ENCODE measurements at regions not wholly inside any gene's neighbourhood (a gene's known extent, or its start where the extent isn't known, plus 50 kb on each side); places are given as distances from the start of the nearest gene placed in this dataset.

- Histone ChIP-seq H3K4me1 (ENCODE audit: insufficient read depth, low read length) (peaks cover 23% of the 10 kb centered on the region), H3K36me3 (ENCODE audit: insufficient read depth, low read length) (no peaks in the 10 kb centered on the region), H2AFZ (ENCODE audit: low read length) (no peak overlapping the region), H4K20me1 (ENCODE audit: insufficient read depth, low read length) (no peaks in the 10 kb centered on the region), H3K79me2 (ENCODE audit: insufficient read depth, low read length) (no peaks in the 10 kb centered on the region), H3K9me3 (ENCODE audit: low read depth, low read length) (no peaks in the 10 kb centered on the region), H3K27ac (ENCODE audit: low read depth, low read length) (no peak overlapping the region), H3K4me3 (ENCODE audit: insufficient read depth, low read length) (no peak overlapping the region), H3K4me2 (ENCODE audit: insufficient read depth, low read length) (no peak overlapping the region), H3K27me3 (ENCODE audit: insufficient read depth, low read length) (no peaks in the 10 kb centered on the region)
- no peak for DNase-seq (ENCODE audit: insufficient read length, low spot score, missing footprints)
- no peak for TF ChIP-seq CTCF (IDR thresholded peaks at IDR 0.05; ENCODE audit: extremely low read depth, low read depth, low read length)
Observed at GRCh38 chr4:128600410-128600809, 209.1 kb upstream of the JADE1 start.

GRCh38 chr4:128597500-128597899, 212.0 kb upstream of the JADE1 start:
- H3K27me3 ChIP-seq (ENCODE audit: insufficient read depth, low read length) = no peaks in the 10 kb centered on the region
- no peak for DNase-seq (ENCODE audit: insufficient read length, low spot score, missing footprints)
- H3K4me2 ChIP-seq (ENCODE audit: insufficient read depth, low read length) = no peak overlapping the region
- H3K9me3 ChIP-seq (ENCODE audit: low read depth, low read length) = peaks cover 2% of the 10 kb centered on the region
- TF ChIP-seq CTCF (IDR thresholded peaks at IDR 0.05; ENCODE audit: extremely low read depth, low read depth, low read length) = no peak
- no peak overlapping the region for H3K27ac ChIP-seq (ENCODE audit: low read depth, low read length)
- H3K4me3 ChIP-seq (ENCODE audit: insufficient read depth, low read length) = no peak overlapping the region
- no peaks in the 10 kb centered on the region for H3K79me2 ChIP-seq (ENCODE audit: insufficient read depth, low read length)
- H3K4me1 ChIP-seq (ENCODE audit: insufficient read depth, low read length) = peaks cover 23% of the 10 kb centered on the region
- no peak overlapping the region for H2AFZ ChIP-seq (ENCODE audit: low read length)
- H4K20me1 ChIP-seq (ENCODE audit: insufficient read depth, low read length) = no peaks in the 10 kb centered on the region
- no peaks in the 10 kb centered on the region for H3K36me3 ChIP-seq (ENCODE audit: insufficient read depth, low read length)

- no peak for DNase-seq (ENCODE audit: insufficient read length, low spot score, missing footprints)
- H4K20me1 ChIP-seq (ENCODE audit: insufficient read depth, low read length) = no peaks in the 10 kb centered on the region
- H3K9me3 ChIP-seq (ENCODE audit: low read depth, low read length) = peaks cover 2% of the 10 kb centered on the region
- H3K27me3 ChIP-seq (ENCODE audit: insufficient read depth, low read length) = no peaks in the 10 kb centered on the region
- H3K79me2 ChIP-seq (ENCODE audit: insufficient read depth, low read length) = no peaks in the 10 kb centered on the region
- TF ChIP-seq CTCF (IDR thresholded peaks at IDR 0.05; ENCODE audit: extremely low read depth, low read depth, low read length) = no peak
- no peak overlapping the region for H3K4me2 ChIP-seq (ENCODE audit: insufficient read depth, low read length)
- H2AFZ ChIP-seq (ENCODE audit: low read length) = no peak overlapping the region
- H3K4me1 ChIP-seq (ENCODE audit: insufficient read depth, low read length) = peaks cover 16% of the 10 kb centered on the region
- no peaks in the 10 kb centered on the region for H3K36me3 ChIP-seq (ENCODE audit: insufficient read depth, low read length)
- no peak overlapping the region for H3K27ac ChIP-seq (ENCODE audit: low read depth, low read length)
- H3K4me3 ChIP-seq (ENCODE audit: insufficient read depth, low read length) = no peak overlapping the region
Observed at GRCh38 chr4:128596853-128597252, 212.6 kb upstream of the JADE1 start.

- no peak for DNase-seq (ENCODE audit: insufficient read length, low spot score, missing footprints)
- H3K36me3 ChIP-seq (ENCODE audit: insufficient read depth, low read length) = no peaks in the 10 kb centered on the region
- H2AFZ ChIP-seq (ENCODE audit: low read length) = no peak overlapping the region
- no peaks in the 10 kb centered on the region for H3K79me2 ChIP-seq (ENCODE audit: insufficient read depth, low read length)
- no peaks in the 10 kb centered on the region for H3K27me3 ChIP-seq (ENCODE audit: insufficient read depth, low read length)
- no peak for TF ChIP-seq CTCF (IDR thresholded peaks at IDR 0.05; ENCODE audit: extremely low read depth, low read depth, low read length)
- no peaks in the 10 kb centered on the region for H4K20me1 ChIP-seq (ENCODE audit: insufficient read depth, low read length)
- no peak overlapping the region for H3K4me2 ChIP-seq (ENCODE audit: insufficient read depth, low read length)
- no peak overlapping the region for H3K27ac ChIP-seq (ENCODE audit: low read depth, low read length)
- H3K9me3 ChIP-seq (ENCODE audit: low read depth, low read length) = peaks cover 2% of the 10 kb centered on the region
- H3K4me1 ChIP-seq (ENCODE audit: insufficient read depth, low read length) = peaks cover 9% of the 10 kb centered on the region
- no peak overlapping the region for H3K4me3 ChIP-seq (ENCODE audit: insufficient read depth, low read length)
Observed at GRCh38 chr4:128596115-128596514, 213.4 kb upstream of the JADE1 start.
